NCI-H524 treated with DMSO at 0.1 percent for 48 hours (cell line): ENCODE measurements at regions not wholly inside any gene's neighbourhood (a gene's known extent, or its start where the extent isn't known, plus 50 kb on each side); places are given as distances from the start of the nearest gene placed in this dataset.

Experiments
- DNase-seq: peaks from one replicate; lab custom pipeline; 2025; lab: John Stamatoyannopoulos, UW

DNA sequence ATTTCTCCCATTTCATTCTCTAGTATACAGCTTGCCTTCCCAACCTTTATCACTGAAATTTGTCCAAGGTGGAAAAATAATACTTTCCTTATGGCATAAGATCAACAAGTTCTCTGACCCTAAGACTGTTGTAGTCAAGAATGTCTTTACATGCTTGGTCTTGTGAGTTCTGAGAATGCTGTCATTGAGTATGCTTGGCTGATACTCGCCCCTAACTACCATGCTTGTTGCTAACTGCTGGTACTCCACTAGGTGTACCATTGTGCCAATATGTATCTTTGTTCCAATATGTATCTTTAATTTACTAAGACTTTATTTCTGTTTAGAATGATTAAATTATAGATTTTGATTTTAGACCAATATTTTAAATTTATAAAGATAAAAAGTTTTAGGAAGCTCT is 796.4 kb downstream of the PCDH7 start:
- DNase-seq, result no peak

GRCh38 chr4:31518796-31519250 is 798.7 kb downstream of the PCDH7 start:
- DNase-seq, result no peak

- DNase-seq, result no peak
Observed at GRCh38 chr4:31530555-31530954, 810.4 kb downstream of the PCDH7 start.

- no peak for DNase-seq
Observed at GRCh38 chr4:31538877-31539276, 818.7 kb downstream of the PCDH7 start.

- DNase-seq, result no peak
Observed at GRCh38 chr4:31539284-31540069, 819.3 kb downstream of the PCDH7 start.

DNA sequence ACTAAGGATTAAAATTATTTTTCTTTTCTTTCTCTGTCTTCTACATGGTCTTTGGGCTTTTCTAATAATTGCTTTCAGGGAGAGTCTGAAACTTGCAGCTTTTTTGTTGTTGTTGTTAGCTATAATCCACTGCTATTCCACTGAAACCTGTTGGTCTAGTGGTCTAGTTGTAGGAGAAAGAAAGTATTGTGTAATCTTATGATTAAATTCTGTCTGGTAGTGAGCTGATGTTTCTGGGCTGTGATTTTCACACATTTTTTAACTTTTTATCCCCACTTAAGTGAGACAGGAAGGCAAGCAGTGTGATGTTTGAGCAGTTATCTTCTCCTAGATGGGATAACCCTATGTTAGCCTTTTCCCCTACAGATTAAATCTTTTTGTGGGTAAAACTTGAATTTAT is 825.2 kb downstream of the PCDH7 start:
- no peak for DNase-seq

GRCh38 chr4:31545755-31546154 is 825.6 kb downstream of the PCDH7 start:
- no peak for DNase-seq

GRCh38 chr4:31548021-31548420 is 827.9 kb downstream of the PCDH7 start:
- no peak for DNase-seq

GRCh38 chr4:31548823-31549222 is 828.7 kb downstream of the PCDH7 start:
- no peak for DNase-seq

DNA sequence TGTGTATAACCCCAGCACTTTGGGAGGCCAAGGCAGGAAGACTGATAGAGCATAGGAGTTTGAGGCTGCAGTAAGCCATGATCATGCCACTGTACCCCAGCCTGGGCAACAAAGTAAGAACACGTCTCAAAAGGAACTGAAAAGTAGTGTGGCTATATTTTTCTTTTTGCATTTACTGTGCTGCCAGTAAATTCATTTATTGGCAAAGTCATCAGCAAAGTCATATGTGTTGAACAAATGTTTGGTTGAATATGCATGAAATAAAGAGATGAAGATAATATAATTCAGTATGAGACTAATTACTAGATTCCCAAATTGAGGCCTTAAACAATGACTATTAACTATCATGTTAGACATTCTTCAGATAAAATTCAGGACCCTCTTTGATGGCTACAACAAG is 829.1 kb downstream of the PCDH7 start:
- DNase-seq, result no peak

GRCh38 chr4:31557437-31557836 is 837.3 kb downstream of the PCDH7 start:
- no peak for DNase-seq

DNA sequence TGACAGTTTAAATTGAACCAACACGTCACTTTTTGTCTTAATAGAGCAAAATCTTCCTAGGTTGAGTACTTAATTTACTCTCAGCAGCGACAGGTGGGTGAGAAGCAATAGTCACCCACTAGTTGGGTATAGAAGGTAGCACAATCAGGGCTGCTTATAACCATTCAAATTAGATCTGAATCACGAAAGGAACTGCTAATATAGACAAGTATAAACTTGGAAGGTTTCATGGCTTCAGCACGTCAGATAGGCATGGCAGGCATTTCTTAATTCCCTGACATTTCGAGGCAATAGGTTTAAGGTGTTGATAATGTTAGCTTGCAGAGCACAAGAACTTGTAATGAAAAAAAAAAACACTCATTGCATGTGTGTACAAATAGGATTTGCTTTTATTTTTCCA is 853.4 kb downstream of the PCDH7 start:
- DNase-seq, result no peak

DNA sequence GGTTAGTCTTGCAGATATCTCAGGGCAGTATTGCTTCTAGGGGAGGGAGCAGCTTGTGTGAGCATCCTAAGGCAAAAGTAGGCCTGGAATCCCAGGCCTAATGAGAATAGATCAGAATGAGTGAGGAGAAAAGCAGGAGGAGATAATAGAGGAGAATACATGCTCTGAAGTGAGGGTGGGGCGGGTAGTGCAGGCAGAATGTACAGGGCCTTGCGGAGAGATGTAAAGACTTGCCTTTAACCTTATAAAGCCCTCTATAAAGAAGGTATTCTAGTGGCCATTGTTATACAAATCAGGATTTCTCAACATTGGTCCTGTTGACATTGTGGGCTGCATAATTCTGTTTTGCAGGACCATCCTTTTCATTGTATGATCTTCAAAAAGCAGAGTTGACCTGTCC is 855.3 kb downstream of the PCDH7 start:
- no peak for DNase-seq

DNA sequence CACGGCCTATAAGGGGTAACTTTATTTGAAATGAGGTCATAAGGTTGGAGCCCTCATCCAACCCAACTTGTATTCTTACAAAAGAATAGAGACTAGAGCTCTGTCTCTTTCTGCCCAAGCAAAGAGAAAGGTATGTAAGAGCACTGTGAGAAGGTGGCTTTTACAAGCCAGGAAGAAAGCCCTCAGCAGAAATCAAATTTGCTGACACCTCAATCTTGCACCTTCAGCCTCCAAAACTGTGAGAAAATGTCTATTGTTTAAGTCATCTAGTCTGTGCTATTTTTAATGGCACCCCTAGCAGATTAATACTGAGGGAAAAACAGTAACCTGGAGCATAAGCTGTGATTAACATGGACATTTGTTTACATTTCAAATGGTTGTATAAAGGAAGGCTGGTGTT is 860.7 kb downstream of the PCDH7 start:
- DNase-seq, result no peak

GRCh38 chr4:31585503-31585902 is 865.3 kb downstream of the PCDH7 start:
- DNase-seq, result no peak

GRCh38 chr4:31592293-31592692 is 872.1 kb downstream of the PCDH7 start:
- no peak for DNase-seq

GRCh38 chr4:31595496-31595895 is 875.3 kb downstream of the PCDH7 start:
- DNase-seq, result no peak

DNA sequence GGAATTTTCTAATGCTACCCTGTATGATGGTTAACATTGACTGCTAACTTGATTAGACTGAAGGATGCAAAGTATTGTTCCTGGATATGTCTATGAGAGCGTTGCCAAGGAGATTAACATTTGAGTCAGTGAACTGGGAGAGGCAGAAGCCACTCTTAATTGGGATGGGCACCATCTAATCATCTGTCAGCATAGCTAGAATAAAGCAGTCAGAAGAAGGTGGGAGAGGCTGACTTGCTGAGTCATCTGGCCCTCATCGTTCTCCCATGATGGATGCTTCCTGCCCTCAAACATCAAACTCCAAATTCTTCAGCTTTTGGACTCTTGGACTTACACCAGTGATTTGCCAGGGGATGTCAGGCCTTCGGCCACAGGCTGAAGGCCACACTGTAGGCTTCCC is 878.5 kb downstream of the PCDH7 start:
- no peak for DNase-seq

GRCh38 chr4:31601793-31602192 is 881.6 kb downstream of the PCDH7 start:
- DNase-seq, result no peak

DNA sequence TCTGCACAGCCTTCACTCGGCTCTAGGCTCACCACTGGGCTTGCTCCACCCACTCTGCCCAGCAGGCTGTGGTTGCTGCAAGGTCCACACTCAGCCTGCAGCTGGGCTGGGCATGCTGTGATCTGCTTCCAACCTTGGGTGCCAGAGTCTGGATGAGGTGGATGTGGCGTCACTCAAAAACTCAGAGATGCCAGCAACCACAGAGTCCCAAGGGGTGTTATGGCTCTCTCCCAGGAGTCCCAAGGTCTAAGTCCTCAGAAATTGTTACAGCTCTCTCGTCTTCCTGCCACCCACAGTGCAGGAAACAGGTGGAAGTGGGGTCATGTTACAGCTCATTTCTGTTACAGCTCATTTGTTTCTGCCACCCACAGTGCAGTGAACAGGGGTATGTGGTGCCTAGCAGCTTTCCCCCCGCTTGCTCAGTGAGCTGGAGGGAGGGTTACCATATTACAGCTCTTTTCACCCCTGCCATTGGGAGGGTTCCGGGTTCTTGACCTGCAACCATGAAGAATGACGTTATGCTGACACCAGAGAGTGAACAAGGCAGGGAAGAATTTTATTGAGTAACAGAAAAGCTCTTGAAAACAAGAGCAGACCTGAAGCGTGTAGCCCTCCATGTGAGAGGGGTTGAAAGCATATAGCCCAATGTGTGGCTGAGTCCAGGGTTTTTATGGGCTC is 893.9 kb downstream of the PCDH7 start:
- DNase-seq, result peak; percentile 22

DNA sequence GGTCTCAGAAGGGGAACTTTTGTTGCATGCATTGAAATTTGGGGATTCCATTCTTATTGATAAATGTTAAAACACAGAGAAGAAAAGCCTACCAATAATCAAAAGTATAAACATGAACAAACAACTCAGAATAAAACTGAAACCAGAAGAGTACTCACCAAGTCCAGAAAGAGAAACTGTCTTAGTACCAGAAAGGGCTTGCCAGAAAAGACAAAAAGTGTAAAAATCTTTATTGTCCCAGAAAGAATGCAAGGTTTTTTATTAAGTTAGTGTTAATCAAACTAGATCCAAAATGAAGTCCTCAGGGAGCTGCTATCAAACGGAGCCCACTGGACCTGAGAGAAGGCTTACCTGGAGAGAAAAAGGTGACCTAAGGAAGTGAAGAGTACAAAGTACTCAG is 897.5 kb downstream of the PCDH7 start:
- no peak for DNase-seq

- no peak for DNase-seq
Observed at GRCh38 chr4:31620476-31620875, 900.3 kb downstream of the PCDH7 start.

DNA sequence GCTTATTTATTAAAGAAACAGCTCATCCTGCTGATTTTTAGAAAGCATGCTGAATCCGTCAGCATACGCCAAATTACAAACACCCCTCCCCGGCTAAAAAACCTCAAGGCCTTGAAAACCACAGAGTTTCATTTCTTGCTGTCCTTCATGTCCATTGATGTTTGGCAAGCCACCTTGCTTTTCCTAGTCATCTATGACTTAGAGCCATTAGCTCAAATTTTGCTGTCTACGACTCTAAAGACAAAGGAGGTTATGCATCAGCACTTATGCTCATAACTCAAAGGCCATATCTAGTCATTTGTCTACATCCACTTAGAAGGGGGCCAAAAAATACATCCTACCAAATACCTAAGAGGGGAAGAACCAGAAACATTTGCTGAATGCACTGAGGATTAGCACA is 925.1 kb downstream of the PCDH7 start:
- DNase-seq, result no peak

GRCh38 chr4:31647786-31648185 is 927.6 kb downstream of the PCDH7 start:
- no peak for DNase-seq
